Pancreas (tissue), 10 donors: ENCODE measurements at regions not wholly inside any gene's neighbourhood (a gene's known extent, or its start where the extent isn't known, plus 50 kb on each side); places are given as distances from the start of the nearest gene placed in this dataset.
A peak's percentile ranks its signal among the peaks of the same experiment; 100 is the strongest.

Experiments
- ATAC-seq, 4 donors: fragments of 200-7000 bp; cut with Tn5 transposase; one replicate each; pipeline versions ENCODE4 v1.8.0 to v1.9.1; 2020; ENCODE audit warnings: mild to moderate bottlenecking in 4 of 4, moderate library complexity in 4 of 4
- DNase-seq, 6 donors: peaks; one replicate each; pipeline ENCODE4 v3.0.0-alpha.2; 2020
- FAIRE-seq: peaks from 2 replicates; lab custom pipeline; 2012; peaks lifted over from hg19 to GRCh38; lab: Jason Lieb, UNC
- H3K27ac ChIP-seq, 4 donors: fragments of 200-600 bp; sonication (generic); 1 replicate in 3 of 4; 2 replicates in 1 of 4; pipeline versions ENCODE4 v1.5.0 to v1.8.0; 2020
- H3K27me3 ChIP-seq, 4 donors: fragments of 200-600 bp; one replicate each; pipeline ENCODE4 v1.8.0; 2021
- H3K36me3 ChIP-seq, 3 donors: fragments of 200-600 bp; sonication (generic) in 1 of 3; one replicate each; pipeline versions ENCODE4 v1.5.0 to v1.8.0; 2020 to 2021
- H3K4me1 ChIP-seq, 3 donors: fragments of 200-600 bp; one replicate each; pipeline ENCODE4 v1.8.0; 2021
- H3K4me3 ChIP-seq, 4 donors: fragments of 200-600 bp; sonication (generic) in 2 of 4; one replicate each; pipeline versions ENCODE4 v1.5.0 to v1.8.0; 2020 to 2021
- H3K9me3 ChIP-seq, 4 donors: fragments of 200-600 bp; one replicate each; pipeline ENCODE4 v1.8.0; 2021
- WGBS, 2 donors: extraction: QIAGEN DNeasy Blood & Tissue Kit; methylation state at CpG; one replicate each; pipeline ENCODE4 v1.1.7; 2013; 5-methylcytosine and 5-hydroxymethylcytosine counted together
- intact Hi-C, 3 donors: fragments of 100-400 bp; cut with DNase I; formaldehyde crosslinking; loops; one replicate each; pipeline versions ENCODE4 v1.11.1 to v1.14.2; 2022
- TF ChIP-seq, protein P1 (sequence below), 4 donors: fragments of 200-600 bp; sonication (generic) in 3 of 4; IDR thresholded peaks; one replicate each; pipeline versions ENCODE4 v1.5.0 to v1.8.0; 2021; ENCODE audit warnings: antibody characterized with exemption in 4 of 4
- donor health status: healthy with polysubstance abuse.
- donor health status: DM: no; HTN: no; CAD: no; lungs with moderate emphysema.
- donor health status: DM: no; HTN: no; CAD: no.
- donor health status: control.
- donor health status: control.
- donor health status: Bipolar disorder and iron deficiency.
- donor health status: DM: yes; HTN: yes; CAD: no.
- donor health status: DM: no; HTN: no; CAD: no.
- donor health status: DM: no; HTN: no; CAD: no.
- donor health status: DM: yes; HTN: yes; CAD: no.

- no peak for FAIRE-seq
- 44 to 46% methylated on average over 3 of the region's 3 CpGs for WGBS, 2 donors
Measured at GRCh38 chr2:215805493-215805892, 207.9 kb downstream of the MREG start.

GRCh38 chr2:215803150-215803549 lies 210.2 kb downstream of the MREG start:
- H3K4me1 ChIP-seq = no peaks in the 10 kb centered on the region
- no peaks in the 10 kb centered on the region for H3K36me3 ChIP-seq
- TF ChIP-seq, protein P1, sequence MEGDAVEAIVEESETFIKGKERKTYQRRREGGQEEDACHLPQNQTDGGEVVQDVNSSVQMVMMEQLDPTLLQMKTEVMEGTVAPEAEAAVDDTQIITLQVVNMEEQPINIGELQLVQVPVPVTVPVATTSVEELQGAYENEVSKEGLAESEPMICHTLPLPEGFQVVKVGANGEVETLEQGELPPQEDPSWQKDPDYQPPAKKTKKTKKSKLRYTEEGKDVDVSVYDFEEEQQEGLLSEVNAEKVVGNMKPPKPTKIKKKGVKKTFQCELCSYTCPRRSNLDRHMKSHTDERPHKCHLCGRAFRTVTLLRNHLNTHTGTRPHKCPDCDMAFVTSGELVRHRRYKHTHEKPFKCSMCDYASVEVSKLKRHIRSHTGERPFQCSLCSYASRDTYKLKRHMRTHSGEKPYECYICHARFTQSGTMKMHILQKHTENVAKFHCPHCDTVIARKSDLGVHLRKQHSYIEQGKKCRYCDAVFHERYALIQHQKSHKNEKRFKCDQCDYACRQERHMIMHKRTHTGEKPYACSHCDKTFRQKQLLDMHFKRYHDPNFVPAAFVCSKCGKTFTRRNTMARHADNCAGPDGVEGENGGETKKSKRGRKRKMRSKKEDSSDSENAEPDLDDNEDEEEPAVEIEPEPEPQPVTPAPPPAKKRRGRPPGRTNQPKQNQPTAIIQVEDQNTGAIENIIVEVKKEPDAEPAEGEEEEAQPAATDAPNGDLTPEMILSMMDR (IDR thresholded peaks at IDR 0.05) = no peak
- no peak overlapping the region for H3K4me3 ChIP-seq
- intact Hi-C loops = no loop called here
- no peak overlapping the region for H3K27ac ChIP-seq
- FAIRE-seq = no peak
- no peak for DNase-seq
- no peaks in the 10 kb centered on the region for H3K27me3 ChIP-seq
- no peaks in the 10 kb centered on the region for H3K9me3 ChIP-seq
- no peak for ATAC-seq

More at GRCh38 chr2:215805493-215805892, 207.9 kb downstream of the MREG start:
- H3K4me1 ChIP-seq = no peaks in the 10 kb centered on the region
- no peak overlapping the region for H3K4me3 ChIP-seq
- ATAC-seq (no peak), DNase-seq (no peak)
- H3K9me3 ChIP-seq = no peaks in the 10 kb centered on the region
- intact Hi-C loops = no loop called here
- no peaks in the 10 kb centered on the region for H3K36me3 ChIP-seq
- no peaks in the 10 kb centered on the region for H3K27me3 ChIP-seq
- H3K27ac ChIP-seq = no peak overlapping the region
- TF ChIP-seq, protein P1 (IDR thresholded peaks at IDR 0.05) = no peak

DNA sequence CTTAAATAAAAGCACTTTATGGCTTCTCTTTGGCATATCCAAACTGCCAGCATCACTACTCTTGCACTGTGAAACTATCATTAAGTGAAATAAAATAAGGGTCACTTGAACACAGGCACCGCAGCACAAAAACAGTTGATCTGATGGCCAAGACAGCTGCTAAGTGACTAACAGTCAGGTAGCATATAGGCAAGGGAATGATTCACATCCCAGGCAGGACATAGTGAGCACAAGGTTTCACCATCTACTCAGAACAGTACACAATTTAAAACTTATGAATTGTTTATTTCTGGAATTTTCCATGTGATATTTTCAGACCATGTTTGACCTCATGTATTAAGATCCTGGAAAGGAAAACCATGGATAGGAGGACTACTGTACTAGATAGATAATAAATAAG lies 214.2 kb downstream of the MREG start:
- TF ChIP-seq, protein P1 (IDR thresholded peaks at IDR 0.05) = no peak
- Histone ChIP-seq H3K27me3 (no peaks in the 10 kb centered on the region), H3K36me3 (no peaks in the 10 kb centered on the region), H3K4me1 (no peaks in the 10 kb centered on the region), H3K9me3 (no peaks in the 10 kb centered on the region), H3K4me3 (no peak overlapping the region), H3K27ac (no peak overlapping the region)
- DNase-seq (no peak), ATAC-seq (no peak), FAIRE-seq (no peak)
- intact Hi-C loops = no loop called here
- 84 to 95% methylated on average over 1 of the region's 1 CpG for WGBS, 2 donors

DNA sequence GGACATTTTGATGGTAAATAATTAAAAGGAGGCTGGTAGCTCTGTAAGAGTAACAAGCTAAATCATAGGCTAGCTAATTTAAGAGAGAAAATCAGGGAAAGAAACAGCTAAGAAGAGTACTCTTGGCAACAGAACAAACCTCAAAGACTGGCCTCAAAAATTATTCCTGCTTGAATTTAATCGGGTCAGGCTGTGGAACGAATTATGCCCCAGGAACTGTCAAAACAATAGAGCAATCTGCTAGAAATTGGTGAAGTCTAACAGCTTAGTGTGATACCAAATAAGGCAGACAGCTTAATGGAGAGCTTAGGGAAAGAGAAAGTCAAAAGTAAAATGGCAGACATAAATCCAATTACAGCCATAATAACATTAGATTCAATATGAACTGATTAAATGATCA lies 215.7 kb downstream of the MREG start:
- DNase-seq = no peak
- H3K9me3 ChIP-seq = no peaks in the 10 kb centered on the region
- TF ChIP-seq, protein P1 (IDR thresholded peaks at IDR 0.05) = no peak
- H3K27me3 ChIP-seq = no peaks in the 10 kb centered on the region
- H3K4me3 ChIP-seq = no peak overlapping the region
- no peak for FAIRE-seq
- no peak overlapping the region for H3K27ac ChIP-seq
- no peaks in the 10 kb centered on the region for H3K4me1 ChIP-seq
- no peak for ATAC-seq
- H3K36me3 ChIP-seq = no peaks in the 10 kb centered on the region
- intact Hi-C loops = no loop called here
- 68 to 75% methylated on average over 2 of the region's 2 CpGs for WGBS, 2 donors

- TF ChIP-seq, protein P1 (IDR thresholded peaks at IDR 0.05) = no peak
- Histone ChIP-seq H3K27ac (no peak overlapping the region), H3K27me3 (no peaks in the 10 kb centered on the region), H3K4me3 (no peak overlapping the region), H3K9me3 (no peaks in the 10 kb centered on the region), H3K36me3 (no peaks in the 10 kb centered on the region), H3K4me1 (no peaks in the 10 kb centered on the region)
- ATAC-seq (peak in 2 of 4 donors; percentile 16 to 35), FAIRE-seq (no peak), DNase-seq (no peak)
- WGBS, 2 donors = 51 to 61% methylated on average over 4 of the region's 4 CpGs
- intact Hi-C loops = no loop called here
Measured at GRCh38 chr2:215796140-215796855, 217.1 kb downstream of the MREG start.
